ENCODE measurements at regions not wholly inside any gene's neighbourhood (a gene's known extent, or its start where the extent isn't known, plus 50 kb on each side); places are given as distances from the start of the nearest gene placed in this dataset.

DNA sequence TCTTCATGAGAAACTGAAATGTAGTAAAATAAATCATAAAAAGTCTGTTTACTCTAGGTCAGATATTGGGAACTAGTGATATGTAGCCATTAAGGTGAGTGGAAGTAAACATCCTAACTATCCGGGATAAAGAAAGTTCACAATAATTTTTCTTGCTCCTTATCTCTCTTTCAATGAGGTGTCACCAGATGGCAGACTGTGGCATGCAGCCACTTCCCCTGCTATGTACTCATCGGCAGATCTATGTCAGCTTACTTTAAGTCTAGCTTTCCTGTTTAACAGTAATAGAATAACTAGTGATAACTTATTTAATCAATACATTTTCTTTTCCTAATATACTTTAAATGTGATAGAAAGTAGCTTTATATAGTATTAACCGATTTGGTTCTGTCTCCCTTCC, 181.9 kb downstream of the NDFIP2 start:
- in situ Hi-C loops (cut with MboI): no loop called here
- H3K9me3 ChIP-seq (replicated peaks; ENCODE audit: control insufficient read depth, insufficient read depth, low read length): no peaks in the 10 kb centered on the region
- no peaks in the 10 kb centered on the region for H3K27me3 ChIP-seq (replicated peaks in 1 of 2; ENCODE audit: control insufficient read depth in 2 of 2, insufficient read depth in 2 of 2, low read length in 1 of 2)
- no peaks in the 10 kb centered on the region for H3K79me2 ChIP-seq (ENCODE audit: control insufficient read depth, insufficient read depth, low read length)
- no peaks in the 10 kb centered on the region for H3K4me1 ChIP-seq (ENCODE audit: control insufficient read depth, insufficient read depth, low read length)
- no peak for DNase-seq (ENCODE audit: low read depth, low spot score)
- BruUV-seq (replicated peaks): no TSS peak
- no peak overlapping the region for H3K4me3 ChIP-seq
- ChIA-PET SMC1A (ENCODE audit: uncharacterized antibody, unreplicated experiment) (interaction anchor here (0.6 to 6.1 kb wide), 19 partner anchors 7 to 1707 kb away, joined by 3 to 33 read pairs (median 5); no protein-coding TSS in a partner anchor), CTCF (interaction anchor here (0.6 to 5.8 kb wide), 11 partner anchors 9 to 713 kb away, joined by 3 to 38 read pairs (median 5); no protein-coding TSS in a partner anchor), POLR2A (interaction anchor here (0.6 kb wide), 1 partner anchor 9 kb away, joined by 3 read pairs; no protein-coding TSS in a partner anchor), RAD21 (ENCODE audit: unreplicated experiment) (interaction anchor here (0.7 to 3.0 kb wide), 10 partner anchors 12 to 1355 kb away, joined by 3 to 16 read pairs (median 4); no protein-coding TSS in a partner anchor)
- no peaks in the 10 kb centered on the region for H4K20me1 ChIP-seq (ENCODE audit: control insufficient read depth, insufficient read depth)
- H3K36me3 ChIP-seq (ENCODE audit: control insufficient read depth in 2 of 2, insufficient read depth in 2 of 2, low read length in 1 of 2): no peaks in the 10 kb centered on the region
- TF ChIP-seq, protein P1, sequence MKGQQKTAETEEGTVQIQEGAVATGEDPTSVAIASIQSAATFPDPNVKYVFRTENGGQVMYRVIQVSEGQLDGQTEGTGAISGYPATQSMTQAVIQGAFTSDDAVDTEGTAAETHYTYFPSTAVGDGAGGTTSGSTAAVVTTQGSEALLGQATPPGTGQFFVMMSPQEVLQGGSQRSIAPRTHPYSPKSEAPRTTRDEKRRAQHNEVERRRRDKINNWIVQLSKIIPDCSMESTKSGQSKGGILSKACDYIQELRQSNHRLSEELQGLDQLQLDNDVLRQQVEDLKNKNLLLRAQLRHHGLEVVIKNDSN (IDR thresholded peaks at IDR 0.05; ENCODE audit: borderline replicate concordance, extremely low read length, insufficient read depth, low read depth, low read length): no peak
- TF ChIP-seq, protein P2, sequence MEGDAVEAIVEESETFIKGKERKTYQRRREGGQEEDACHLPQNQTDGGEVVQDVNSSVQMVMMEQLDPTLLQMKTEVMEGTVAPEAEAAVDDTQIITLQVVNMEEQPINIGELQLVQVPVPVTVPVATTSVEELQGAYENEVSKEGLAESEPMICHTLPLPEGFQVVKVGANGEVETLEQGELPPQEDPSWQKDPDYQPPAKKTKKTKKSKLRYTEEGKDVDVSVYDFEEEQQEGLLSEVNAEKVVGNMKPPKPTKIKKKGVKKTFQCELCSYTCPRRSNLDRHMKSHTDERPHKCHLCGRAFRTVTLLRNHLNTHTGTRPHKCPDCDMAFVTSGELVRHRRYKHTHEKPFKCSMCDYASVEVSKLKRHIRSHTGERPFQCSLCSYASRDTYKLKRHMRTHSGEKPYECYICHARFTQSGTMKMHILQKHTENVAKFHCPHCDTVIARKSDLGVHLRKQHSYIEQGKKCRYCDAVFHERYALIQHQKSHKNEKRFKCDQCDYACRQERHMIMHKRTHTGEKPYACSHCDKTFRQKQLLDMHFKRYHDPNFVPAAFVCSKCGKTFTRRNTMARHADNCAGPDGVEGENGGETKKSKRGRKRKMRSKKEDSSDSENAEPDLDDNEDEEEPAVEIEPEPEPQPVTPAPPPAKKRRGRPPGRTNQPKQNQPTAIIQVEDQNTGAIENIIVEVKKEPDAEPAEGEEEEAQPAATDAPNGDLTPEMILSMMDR (IDR thresholded peaks at IDR 0.05 in 2 of 3, conservative IDR thresholded peaks at IDR 0.05 in 1 of 3; ENCODE audit: control insufficient read depth in 2 of 3, extremely low read depth in 1 of 3, insufficient read depth in 1 of 3, low read depth in 3 of 3, low read length in 3 of 3): 0 out of 6 replicates have a peak, but pooled peaks of 1 of the 3 experiments have one; percentile 1
- ATAC-seq: 0 out of 3 replicates have a peak, but pooled peaks have one; percentile 23
- FAIRE-seq: no peak
- H3K4me2 ChIP-seq (ENCODE audit: control insufficient read depth, insufficient read depth): no peak overlapping the region
- H3K27ac ChIP-seq (ENCODE audit: control insufficient read depth, insufficient read depth): no peak overlapping the region
- H3K9ac ChIP-seq (ENCODE audit: control insufficient read depth, insufficient read depth, low read length): no peak overlapping the region
- 28% methylated on average over 3 of the region's 3 CpGs for WGBS (ENCODE audit: insufficient coverage, insufficient replicate concordance, low lambda C conversion rate, missing lambda C conversion rate)
- intact Hi-C loops (cut with micrococcal nuclease; ENCODE audit: unreplicated experiment): no loop called here
- no peak overlapping the region for H2AFZ ChIP-seq (ENCODE audit: control insufficient read depth, low read depth, low read length)

Data from GM12878 (cell line).